Activated CD8-positive, alpha-beta T cell treated with anti-CD3 and anti-CD28 coated beads for 36 hours (primary cell): ENCODE measurements at regions not wholly inside any gene's neighbourhood (a gene's known extent, or its start where the extent isn't known, plus 50 kb on each side); places are given as distances from the start of the nearest gene placed in this dataset.

Source experiments
- ATAC-seq: fragments of 200-7000 bp; cut with Tn5 transposase; one replicate; pipeline ENCODE4 v1.10.0; 2021; ENCODE audit warnings: mild to moderate bottlenecking, moderate library complexity
- CTCF ChIA-PET: fragments of 350-600 bp; sonication (Branson Sonifier 250); formaldehyde crosslinking; loops from one replicate; lab custom pipeline; 2021; ENCODE audit warnings: antibody characterized with exemption; lab: Charles Lee
- POLR2A ChIA-PET: fragments of 350-600 bp; sonication (Branson Sonifier 250); formaldehyde crosslinking; loops from one replicate; lab custom pipeline; 2021; ENCODE audit warnings: antibody characterized with exemption; lab: Charles Lee
- DNase-seq: peaks from one replicate; pipeline ENCODE4 v3.0.0-alpha.2; 2020
- H3K27ac Mint-ChIP-seq: one replicate; pipeline ENCODE4 v1.8.0; 2021; ENCODE audit warnings: mild to moderate bottlenecking, mixed read lengths
- H3K27me3 Mint-ChIP-seq: one replicate; pipeline ENCODE4 v1.8.0; 2021; ENCODE audit warnings: mixed read lengths
- H3K36me3 Mint-ChIP-seq: one replicate; pipeline ENCODE4 v1.8.0; 2021; ENCODE audit warnings: low read depth, mixed read lengths
- H3K4me1 Mint-ChIP-seq: one replicate; pipeline ENCODE4 v1.8.0; 2021; ENCODE audit warnings: low read depth, mixed read lengths
- H3K4me3 Mint-ChIP-seq: one replicate; pipeline ENCODE4 v1.8.0; 2021; ENCODE audit warnings: mild to moderate bottlenecking, moderate library complexity, mixed read lengths
- H3K9me3 Mint-ChIP-seq: one replicate; pipeline ENCODE4 v1.8.0; 2021; ENCODE audit warnings: mixed read lengths
- intact Hi-C: fragments of 100-400 bp; cut with micrococcal nuclease; formaldehyde crosslinking; loops from one replicate; pipeline ENCODE4 v1.10.0; 2022
- TF ChIP-seq, protein P1 (sequence below): fragments of 200-600 bp; IDR thresholded peaks from one replicate; pipeline ENCODE4 v1.8.0; 2022; ENCODE audit warnings: antibody characterized with exemption, mild to moderate bottlenecking

DNA sequence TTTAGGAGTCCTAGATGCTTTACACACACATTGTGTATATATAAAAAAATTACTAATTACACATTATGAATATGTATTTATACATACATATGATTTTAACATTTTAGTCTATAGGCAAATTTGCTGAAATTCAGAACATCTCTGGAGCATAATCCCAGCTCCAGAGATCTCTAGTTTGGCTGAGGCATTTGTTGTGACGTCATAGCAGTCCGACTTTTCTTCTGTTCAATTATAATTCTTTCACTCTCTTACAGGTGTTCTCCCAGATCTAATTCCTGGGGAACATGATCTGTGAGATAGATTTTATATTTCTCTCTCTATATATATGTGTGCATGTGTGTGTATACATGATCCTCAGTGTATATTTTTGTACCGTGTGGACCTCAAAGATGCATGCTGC, 1876.2 kb downstream of the EFNA5 start:
- intact Hi-C loops, result no loop called here
- Mint-ChIP-seq H3K36me3 (no peaks in the 10 kb centered on the region), H3K4me3 (no peak overlapping the region), H3K27ac (no peak overlapping the region), H3K4me1 (no peaks in the 10 kb centered on the region), H3K9me3 (peaks cover 6% of the 10 kb centered on the region), H3K27me3 (no peaks in the 10 kb centered on the region)
- ChIA-PET POLR2A (no interaction called here), CTCF (no interaction called here)
- DNase-seq (no peak), ATAC-seq (no peak)
- TF ChIP-seq, protein P1, sequence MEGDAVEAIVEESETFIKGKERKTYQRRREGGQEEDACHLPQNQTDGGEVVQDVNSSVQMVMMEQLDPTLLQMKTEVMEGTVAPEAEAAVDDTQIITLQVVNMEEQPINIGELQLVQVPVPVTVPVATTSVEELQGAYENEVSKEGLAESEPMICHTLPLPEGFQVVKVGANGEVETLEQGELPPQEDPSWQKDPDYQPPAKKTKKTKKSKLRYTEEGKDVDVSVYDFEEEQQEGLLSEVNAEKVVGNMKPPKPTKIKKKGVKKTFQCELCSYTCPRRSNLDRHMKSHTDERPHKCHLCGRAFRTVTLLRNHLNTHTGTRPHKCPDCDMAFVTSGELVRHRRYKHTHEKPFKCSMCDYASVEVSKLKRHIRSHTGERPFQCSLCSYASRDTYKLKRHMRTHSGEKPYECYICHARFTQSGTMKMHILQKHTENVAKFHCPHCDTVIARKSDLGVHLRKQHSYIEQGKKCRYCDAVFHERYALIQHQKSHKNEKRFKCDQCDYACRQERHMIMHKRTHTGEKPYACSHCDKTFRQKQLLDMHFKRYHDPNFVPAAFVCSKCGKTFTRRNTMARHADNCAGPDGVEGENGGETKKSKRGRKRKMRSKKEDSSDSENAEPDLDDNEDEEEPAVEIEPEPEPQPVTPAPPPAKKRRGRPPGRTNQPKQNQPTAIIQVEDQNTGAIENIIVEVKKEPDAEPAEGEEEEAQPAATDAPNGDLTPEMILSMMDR, result no peak

DNA sequence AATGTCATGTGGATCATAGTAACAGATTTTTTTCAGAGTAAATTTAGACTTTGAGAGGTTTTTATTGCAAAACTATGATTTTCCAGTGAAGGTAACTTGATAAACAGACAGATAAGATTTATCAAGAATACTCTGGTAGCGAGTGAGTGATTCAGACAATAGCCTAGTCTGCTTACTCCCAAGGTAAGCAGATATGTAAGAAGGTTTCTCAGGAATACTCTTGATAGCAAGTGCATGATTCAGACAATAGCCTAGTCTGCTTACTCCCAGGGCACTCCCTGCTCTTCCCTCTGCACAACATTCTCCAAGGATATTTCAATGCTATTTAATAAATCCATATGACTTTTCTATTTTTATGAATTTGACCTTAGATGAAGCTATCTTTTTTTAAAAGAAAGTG, 1881.5 kb downstream of the EFNA5 start:
- ATAC-seq, result no peak
- no peak for DNase-seq
- TF ChIP-seq, protein P1, result no peak
- no peaks in the 10 kb centered on the region for H3K36me3 Mint-ChIP-seq
- no peak overlapping the region for H3K4me3 Mint-ChIP-seq
- ChIA-PET CTCF (no interaction called here), POLR2A (no interaction called here)
- no peak overlapping the region for H3K27ac Mint-ChIP-seq
- no peaks in the 10 kb centered on the region for H3K4me1 Mint-ChIP-seq
- intact Hi-C loops, result no loop called here
- no peaks in the 10 kb centered on the region for H3K27me3 Mint-ChIP-seq
- peaks cover 2% of the 10 kb centered on the region for H3K9me3 Mint-ChIP-seq

DNA sequence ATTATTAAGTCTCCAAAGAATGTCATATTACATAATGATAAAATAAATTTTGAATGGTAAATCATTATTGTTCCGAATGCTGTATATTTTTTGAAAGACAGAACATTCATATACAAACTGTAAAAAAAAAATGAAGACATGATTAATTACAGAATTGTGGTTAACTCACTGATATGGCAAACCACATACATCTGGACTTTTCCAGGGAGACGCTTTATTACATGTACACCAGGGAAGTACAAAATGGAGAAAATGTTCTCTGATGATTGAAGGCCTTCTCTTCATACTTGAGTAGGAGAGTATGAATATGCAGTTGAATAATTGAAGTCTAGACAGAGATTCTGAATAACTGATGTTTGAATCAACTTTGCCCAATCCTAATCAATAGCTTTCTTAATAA, 1886.9 kb downstream of the EFNA5 start:
- no peak overlapping the region for H3K4me3 Mint-ChIP-seq
- ChIA-PET CTCF (no interaction called here), POLR2A (no interaction called here)
- intact Hi-C loops, result no loop called here
- DNase-seq, result no peak
- no peaks in the 10 kb centered on the region for H3K27me3 Mint-ChIP-seq
- TF ChIP-seq, protein P1, result no peak
- no peak overlapping the region for H3K27ac Mint-ChIP-seq
- H3K36me3 Mint-ChIP-seq, result no peaks in the 10 kb centered on the region
- H3K4me1 Mint-ChIP-seq, result no peaks in the 10 kb centered on the region
- peaks cover 3% of the 10 kb centered on the region for H3K9me3 Mint-ChIP-seq
- no peak for ATAC-seq

DNA sequence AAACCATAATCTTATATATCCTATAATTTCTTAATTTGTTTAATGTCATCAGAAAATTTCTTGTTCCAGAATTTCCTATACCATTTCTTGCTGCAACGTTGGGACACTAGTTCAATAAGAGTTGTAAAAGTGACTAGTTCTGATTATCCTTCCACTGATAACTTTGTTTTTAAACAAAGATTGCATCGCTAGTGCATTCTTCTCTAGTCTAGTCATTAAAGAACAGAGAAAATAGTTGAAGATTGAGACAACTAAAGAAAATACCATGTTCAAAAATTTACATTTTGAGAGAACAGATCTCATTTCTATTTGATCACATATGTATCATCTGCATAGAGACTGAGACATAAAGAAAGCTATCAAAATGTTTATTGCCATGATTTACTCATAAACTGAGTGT, 1888.2 kb downstream of the EFNA5 start:
- TF ChIP-seq, protein P1, result no peak
- CTCF ChIA-PET, result no interaction called here
- Mint-ChIP-seq H3K27me3 (no peaks in the 10 kb centered on the region), H3K4me3 (no peak overlapping the region), H3K4me1 (no peaks in the 10 kb centered on the region), H3K9me3 (peaks cover 5% of the 10 kb centered on the region), H3K36me3 (no peaks in the 10 kb centered on the region), H3K27ac (no peak overlapping the region)
- ATAC-seq, result no peak
- intact Hi-C loops, result no loop called here
- POLR2A ChIA-PET, result no interaction called here
- no peak for DNase-seq

DNA sequence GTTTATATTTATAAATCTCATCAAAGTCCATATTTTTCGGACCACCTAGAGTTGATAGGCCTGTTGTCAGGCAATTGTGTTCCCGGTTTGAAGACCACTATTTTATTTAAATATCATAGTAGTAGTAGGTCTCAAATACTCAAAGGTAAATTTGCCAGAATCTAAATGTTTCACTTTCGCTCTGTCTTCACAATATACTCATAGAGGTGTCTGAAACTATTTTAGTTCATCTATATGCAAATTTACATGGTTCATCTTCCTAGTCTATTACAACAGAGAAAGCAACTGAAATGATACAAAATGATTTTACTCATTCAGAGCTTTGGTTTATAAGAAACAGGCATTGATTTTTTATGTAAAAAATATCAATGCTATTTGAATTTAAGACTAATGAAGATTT, 1897.5 kb downstream of the EFNA5 start:
- ATAC-seq (no peak), DNase-seq (no peak)
- TF ChIP-seq, protein P1, result no peak
- Mint-ChIP-seq H3K9me3 (peaks cover 5% of the 10 kb centered on the region), H3K36me3 (no peaks in the 10 kb centered on the region), H3K4me3 (no peak overlapping the region), H3K27ac (no peak overlapping the region), H3K27me3 (no peaks in the 10 kb centered on the region), H3K4me1 (no peaks in the 10 kb centered on the region)
- CTCF ChIA-PET, result no interaction called here
- intact Hi-C loops, result no loop called here
- POLR2A ChIA-PET, result no interaction called here
